ENCODE measurements at regions not wholly inside any gene's neighbourhood (a gene's known extent, or its start where the extent isn't known, plus 50 kb on each side); places are given as distances from the start of the nearest gene placed in this dataset.

DNA sequence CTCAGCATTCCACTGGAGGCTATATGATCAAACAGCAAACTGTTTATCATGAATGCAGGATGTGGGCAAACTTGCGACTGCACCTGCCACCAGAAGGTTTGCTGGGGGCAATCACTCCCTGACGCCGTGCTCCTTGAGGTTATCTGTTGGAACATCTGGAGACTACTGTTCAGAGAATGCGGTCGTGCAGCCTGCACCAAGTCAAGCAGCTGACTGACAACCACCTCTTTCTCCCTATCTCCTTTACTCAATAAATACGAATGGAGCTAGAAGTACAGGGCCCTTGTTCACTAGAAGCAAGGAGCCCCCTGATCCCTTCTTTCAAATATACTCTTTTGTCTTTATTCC lies 2101.2 kb downstream of the TP53TG3F start (continued):
- TF ChIP-seq ZNF580 (tag by site-specific recombination; IDR thresholded peaks at IDR 0.05) (no peak), MEIS1 (CRISPR knock-in tag; IDR thresholded peaks at IDR 0.05; ENCODE audit: borderline replicate concordance) (no peak), SETDB1 (IDR thresholded peaks at IDR 0.05; ENCODE audit: insufficient read length, low read length) (no peak), ZNF335 (tag by site-specific recombination; conservative IDR thresholded peaks at IDR 0.05) (no peak), ZNF785 (tag by site-specific recombination; IDR thresholded peaks at IDR 0.05) (no peak)

DNA sequence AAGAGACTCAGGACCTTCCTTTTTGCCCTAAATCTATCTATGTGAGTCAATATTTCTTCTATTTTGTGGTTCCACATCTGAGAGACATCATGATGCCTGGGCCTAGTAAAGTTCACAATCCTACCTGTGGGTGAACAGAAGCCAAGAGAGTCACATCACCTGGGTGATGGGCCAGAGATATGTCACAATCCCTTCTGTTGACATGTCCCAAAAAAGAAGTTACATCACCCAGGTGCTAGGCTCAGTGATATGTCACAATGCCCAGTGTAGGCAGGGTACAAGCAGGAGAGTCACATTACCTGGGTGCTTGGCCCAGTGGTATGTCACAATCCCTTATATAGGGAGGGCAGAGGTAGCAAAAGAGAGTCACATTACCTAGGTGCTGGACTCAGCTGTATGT lies 2101.9 kb downstream of the TP53TG3F start:
- Histone ChIP-seq H3K4me3 (ENCODE audit: low read depth, low read length) (no peak overlapping the region), H3K4me1 (ENCODE audit: control insufficient read depth, insufficient read depth, low read length) (no peaks in the 10 kb centered on the region), H3K9me3 (ENCODE audit: control insufficient read depth, insufficient read depth, low read depth, low read length) (no peaks in the 10 kb centered on the region), H3K27ac (ENCODE audit: extremely low read depth, low read depth, low read length) (no peak overlapping the region), H3K36me3 (ENCODE audit: control insufficient read depth in 2 of 2, insufficient read depth in 1 of 2, low read length in 2 of 2) (no peaks in the 10 kb centered on the region)
- POLR2A ChIA-PET, result no interaction called here
- CTCF ChIA-PET, result no interaction called here
- no peak for TF ChIP-seq ZNF768 (tag by site-specific recombination; IDR thresholded peaks at IDR 0.05)
- no peak for TF ChIP-seq SP2 (tag by site-specific recombination; IDR thresholded peaks at IDR 0.05)
- TF ChIP-seq YY1 (tag by site-specific recombination; IDR thresholded peaks at IDR 0.05), result no peak
- TF ChIP-seq ZBTB21 (tag by site-specific recombination; IDR thresholded peaks at IDR 0.05), result no peak
- no peak for TF ChIP-seq ZNF792 (tag by site-specific recombination; IDR thresholded peaks at IDR 0.05)
- TF ChIP-seq ZNF114 (tag by site-specific recombination; IDR thresholded peaks at IDR 0.05), result no peak
- TF ChIP-seq ZNF140 (tag by site-specific recombination; IDR thresholded peaks at IDR 0.05), result no peak
- no peak for TF ChIP-seq ZNF175 (tag by site-specific recombination; IDR thresholded peaks at IDR 0.05)
- TF ChIP-seq ZNF843 (tag by site-specific recombination; IDR thresholded peaks at IDR 0.05), result no peak
- TF ChIP-seq ZNF274 (IDR thresholded peaks at IDR 0.05; ENCODE audit: low read length), result no peak
- TF ChIP-seq ZNF274 (tag by site-specific recombination; IDR thresholded peaks at IDR 0.05; ENCODE audit: borderline replicate concordance), result no peak
- TF ChIP-seq ZNF292 (tag by site-specific recombination; IDR thresholded peaks at IDR 0.05; ENCODE audit: borderline replicate concordance, low read depth), result no peak
- TF ChIP-seq ZNF707 (tag by site-specific recombination; IDR thresholded peaks at IDR 0.05), result no peak
- no peak for TF ChIP-seq ZFHX2 (tag by site-specific recombination; conservative IDR thresholded peaks at IDR 0.05)
- no peak for TF ChIP-seq ZNF239 (tag by site-specific recombination; IDR thresholded peaks at IDR 0.05)
- no peak for TF ChIP-seq ZBTB48 (tag by site-specific recombination; IDR thresholded peaks at IDR 0.05)
- no peak for TF ChIP-seq TSHZ1 (tag by site-specific recombination; IDR thresholded peaks at IDR 0.05; ENCODE audit: borderline replicate concordance)

DNA sequence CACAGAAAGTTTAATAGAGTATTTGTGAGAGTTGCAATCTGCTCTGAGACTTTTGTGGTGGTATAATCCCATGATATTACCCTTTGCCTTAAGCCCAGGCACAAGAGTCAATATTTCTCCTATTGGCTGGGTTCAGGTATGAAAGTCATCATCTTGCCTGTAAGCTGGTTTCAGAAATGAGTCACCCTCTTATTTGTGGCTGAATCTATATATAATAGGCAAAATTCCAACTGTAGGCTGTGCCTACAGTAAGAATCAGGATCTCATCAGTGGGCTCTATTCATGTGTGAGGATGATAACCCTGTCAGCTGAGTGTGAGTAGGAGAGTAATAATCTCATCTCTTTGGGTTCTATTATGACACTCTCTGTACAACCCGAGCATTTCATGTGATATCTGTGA lies 2103.1 kb downstream of the TP53TG3F start:
- no peak overlapping the region for H3K27ac ChIP-seq (ENCODE audit: extremely low read depth, low read depth, low read length)
- H3K4me3 ChIP-seq (ENCODE audit: low read depth, low read length), result no peak overlapping the region
- no peaks in the 10 kb centered on the region for H3K4me1 ChIP-seq (ENCODE audit: control insufficient read depth, insufficient read depth, low read length)
- no peaks in the 10 kb centered on the region for H3K9me3 ChIP-seq (ENCODE audit: control insufficient read depth, insufficient read depth, low read depth, low read length)
- ChIA-PET CTCF (no interaction called here), POLR2A (no interaction called here)
- no peaks in the 10 kb centered on the region for H3K36me3 ChIP-seq (ENCODE audit: control insufficient read depth in 2 of 2, insufficient read depth in 1 of 2, low read length in 2 of 2)
- TF ChIP-seq ZNF138 (tag by site-specific recombination; IDR thresholded peaks at IDR 0.05; ENCODE audit: borderline replicate concordance) (no peak), ZBTB8A (tag by site-specific recombination; IDR thresholded peaks at IDR 0.05) (no peak), ZNF473 (tag by site-specific recombination; IDR thresholded peaks at IDR 0.05) (no peak), BCL11B (tag by site-specific recombination; IDR thresholded peaks at IDR 0.05; ENCODE audit: low read depth) (no peak), ZNF23 (tag by site-specific recombination; IDR thresholded peaks at IDR 0.05; ENCODE audit: borderline replicate concordance) (no peak), HOXC10 (CRISPR knock-in tag; IDR thresholded peaks at IDR 0.05) (no peak), ZNF2 (tag by site-specific recombination; IDR thresholded peaks at IDR 0.05) (no peak), ZNF529 (tag by site-specific recombination; IDR thresholded peaks at IDR 0.05; ENCODE audit: insufficient replicate concordance) (no peak), ZNF266 (tag by site-specific recombination; IDR thresholded peaks at IDR 0.05; ENCODE audit: low read depth) (no peak), ZNF544 (tag by site-specific recombination; IDR thresholded peaks at IDR 0.05) (no peak)
- TF ChIP-seq, protein P1, sequence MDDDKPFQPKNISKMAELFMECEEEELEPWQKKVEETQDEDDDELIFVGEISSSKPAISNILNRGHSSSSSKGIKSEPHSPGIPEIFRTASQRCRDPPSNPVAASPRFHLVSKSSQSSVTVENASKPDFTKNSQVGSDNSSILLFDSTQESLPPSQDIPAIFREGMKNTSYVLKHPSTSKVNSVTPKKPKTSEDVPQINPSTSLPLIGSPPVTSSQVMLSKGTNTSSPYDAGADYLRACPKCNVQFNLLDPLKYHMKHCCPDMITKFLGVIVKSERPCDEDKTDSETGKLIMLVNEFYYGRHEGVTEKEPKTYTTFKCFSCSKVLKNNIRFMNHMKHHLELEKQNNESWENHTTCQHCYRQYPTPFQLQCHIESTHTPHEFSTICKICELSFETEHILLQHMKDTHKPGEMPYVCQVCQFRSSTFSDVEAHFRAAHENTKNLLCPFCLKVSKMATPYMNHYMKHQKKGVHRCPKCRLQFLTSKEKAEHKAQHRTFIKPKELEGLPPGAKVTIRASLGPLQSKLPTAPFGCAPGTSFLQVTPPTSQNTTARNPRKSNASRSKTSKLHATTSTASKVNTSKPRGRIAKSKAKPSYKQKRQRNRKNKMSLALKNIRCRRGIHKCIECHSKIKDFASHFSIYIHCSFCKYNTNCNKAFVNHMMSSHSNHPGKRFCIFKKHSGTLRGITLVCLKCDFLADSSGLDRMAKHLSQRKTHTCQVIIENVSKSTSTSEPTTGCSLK (tag by site-specific recombination; IDR thresholded peaks at IDR 0.05), result no peak
